ENCODE measurements at regions not wholly inside any gene's neighbourhood (a gene's known extent, or its start where the extent isn't known, plus 50 kb on each side); places are given as distances from the start of the nearest gene placed in this dataset.

GRCh38 chr9:129232839-129233591 is 55.0 kb upstream of the IER5L start:
- no peaks in the 10 kb centered on the region for H3K9me3 ChIP-seq
- intact Hi-C loops (cut with DNase I) = no loop called here
- no peaks in the 10 kb centered on the region for H3K4me1 ChIP-seq
- H3K27ac ChIP-seq = no peak overlapping the region
- ATAC-seq = no peak
- no peak overlapping the region for H3K4me3 ChIP-seq
- no peaks in the 10 kb centered on the region for H3K27me3 ChIP-seq
- no peaks in the 10 kb centered on the region for H3K36me3 ChIP-seq
- no peak for TF ChIP-seq CTCF (IDR thresholded peaks at IDR 0.05)
- FAIRE-seq = no peak
- DNase-seq = no peak
- WGBS, 2 donors = 52% methylated on average over 1 of the region's 1 CpG

- no peaks in the 10 kb centered on the region for H3K27me3 ChIP-seq
- DNase-seq = peak in 1 of 6 donors; percentile 28
- H3K4me1 ChIP-seq = no peaks in the 10 kb centered on the region
- intact Hi-C loops (cut with DNase I) = no loop called here
- no peaks in the 10 kb centered on the region for H3K9me3 ChIP-seq
- no peak for FAIRE-seq
- 85 to 87% methylated on average over 9 of the region's 9 CpGs for WGBS, 2 donors
- no peak overlapping the region for H3K4me3 ChIP-seq
- H3K36me3 ChIP-seq = no peaks in the 10 kb centered on the region
- no peak overlapping the region for H3K27ac ChIP-seq
- no peak for TF ChIP-seq CTCF (IDR thresholded peaks at IDR 0.05)
- ATAC-seq = no peak
Measured at GRCh38 chr9:129231759-129232158, 53.7 kb upstream of the IER5L start.

- H3K27ac ChIP-seq = no peak overlapping the region
- H3K9me3 ChIP-seq = no peaks in the 10 kb centered on the region
- H3K4me1 ChIP-seq = no peaks in the 10 kb centered on the region
- FAIRE-seq = no peak
- no peak for ATAC-seq
- 85 to 90% methylated on average over 24 to 25 of the region's 25 CpGs for WGBS, 2 donors
- no peak overlapping the region for H3K4me3 ChIP-seq
- TF ChIP-seq CTCF (IDR thresholded peaks at IDR 0.05) = no peak
- DNase-seq = peak in 1 of 6 donors; percentile 51
- no peaks in the 10 kb centered on the region for H3K36me3 ChIP-seq
- intact Hi-C loops (cut with DNase I) = no loop called here
- H3K27me3 ChIP-seq = no peaks in the 10 kb centered on the region
Measured at GRCh38 chr9:129231022-129231739, 53.1 kb upstream of the IER5L start.

GRCh38 chr9:129230302-129230701 is 52.2 kb upstream of the IER5L start:
- intact Hi-C loops (cut with DNase I) = no loop called here
- 82% methylated on average over 2 of the region's 2 CpGs for WGBS, 2 donors
- no peak for FAIRE-seq

More at GRCh38 chr9:129230302-129230701, 52.2 kb upstream of the IER5L start:
- Histone ChIP-seq H3K36me3 (no peaks in the 10 kb centered on the region), H3K4me3 (no peak overlapping the region), H3K9me3 (no peaks in the 10 kb centered on the region), H3K4me1 (no peaks in the 10 kb centered on the region), H3K27me3 (no peaks in the 10 kb centered on the region), H3K27ac (no peak overlapping the region)
- TF ChIP-seq CTCF (IDR thresholded peaks at IDR 0.05) = no peak
- DNase-seq (no peak), ATAC-seq (no peak)
